Gastroesophageal sphincter (tissue), 3 donors: ENCODE measurements at regions not wholly inside any gene's neighbourhood (a gene's known extent, or its start where the extent isn't known, plus 50 kb on each side); places are given as distances from the start of the nearest gene placed in this dataset.

Experiments
- EP300 ChIP-seq: sonication (generic); formaldehyde crosslinking; IDR thresholded peaks from one replicate; pipeline ENCODE4 v1.6.1; 2017; ENCODE audit warnings: antibody characterized with exemption, mild to moderate bottlenecking
- POLR2A ChIP-seq, 2 donors: fragments of 450-650 bp; IDR thresholded peaks; one replicate each; pipeline ENCODE4 v1.6.1; 2017; ENCODE audit warnings: antibody characterized with exemption in 2 of 2, mild to moderate bottlenecking in 2 of 2, moderate library complexity in 1 of 2
- POLR2AphosphoS5 ChIP-seq: sonication (generic); formaldehyde crosslinking; IDR thresholded peaks from one replicate; pipeline ENCODE4 v1.6.1; 2017; ENCODE audit warnings: antibody characterized with exemption
- TF ChIP-seq, protein P1 (sequence below), 4 experiments: fragments of 200-600 bp in 2 of 4; fragments of 450-650 bp in 2 of 4; sonication (generic) in 1 of 4; IDR thresholded peaks; one replicate each; pipeline ENCODE4 v1.5.1; 2017 to 2019; ENCODE audit warnings: antibody characterized with exemption in 4 of 4, mild to moderate bottlenecking in 2 of 4, moderate library complexity in 2 of 4

DNA sequence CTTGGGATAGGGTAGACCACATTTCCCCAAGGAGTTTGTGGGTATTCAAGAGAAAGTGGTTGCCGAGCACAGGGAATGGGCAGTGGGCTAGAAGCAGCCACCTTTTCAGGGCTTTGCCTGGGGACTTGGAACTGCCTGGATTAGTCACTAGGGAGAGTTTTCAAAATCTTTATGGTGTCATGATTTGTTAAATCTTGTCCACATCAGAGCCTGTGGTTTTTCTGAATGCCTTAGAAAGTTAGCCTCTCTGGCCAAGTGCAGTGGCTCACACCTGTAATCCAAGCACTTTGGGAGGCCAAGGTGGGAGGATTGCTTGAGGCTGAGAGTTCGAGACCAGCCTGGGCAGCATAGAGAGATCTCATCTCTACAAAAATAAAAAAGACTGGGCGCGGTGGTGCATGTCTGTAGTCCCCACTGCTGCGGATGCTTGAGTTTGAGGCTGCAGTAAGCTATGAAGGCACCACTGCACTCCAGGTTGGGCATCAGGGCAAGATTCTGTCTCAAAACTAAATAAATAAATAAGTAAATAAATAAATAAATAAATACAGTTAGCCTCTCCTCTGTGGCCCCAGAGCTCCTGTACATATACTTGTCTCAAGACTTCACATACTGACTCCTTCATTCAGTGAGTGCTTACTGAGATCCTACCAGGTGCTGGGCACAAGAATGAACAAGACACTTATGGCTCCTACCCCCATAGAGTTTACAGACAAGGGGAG, 76.3 kb upstream of the HNF1B start:
- TF ChIP-seq EP300 (no peak), POLR2A (IDR thresholded peaks at IDR 0.05) (no peak), POLR2AphosphoS5 (no peak)
- TF ChIP-seq, protein P1, sequence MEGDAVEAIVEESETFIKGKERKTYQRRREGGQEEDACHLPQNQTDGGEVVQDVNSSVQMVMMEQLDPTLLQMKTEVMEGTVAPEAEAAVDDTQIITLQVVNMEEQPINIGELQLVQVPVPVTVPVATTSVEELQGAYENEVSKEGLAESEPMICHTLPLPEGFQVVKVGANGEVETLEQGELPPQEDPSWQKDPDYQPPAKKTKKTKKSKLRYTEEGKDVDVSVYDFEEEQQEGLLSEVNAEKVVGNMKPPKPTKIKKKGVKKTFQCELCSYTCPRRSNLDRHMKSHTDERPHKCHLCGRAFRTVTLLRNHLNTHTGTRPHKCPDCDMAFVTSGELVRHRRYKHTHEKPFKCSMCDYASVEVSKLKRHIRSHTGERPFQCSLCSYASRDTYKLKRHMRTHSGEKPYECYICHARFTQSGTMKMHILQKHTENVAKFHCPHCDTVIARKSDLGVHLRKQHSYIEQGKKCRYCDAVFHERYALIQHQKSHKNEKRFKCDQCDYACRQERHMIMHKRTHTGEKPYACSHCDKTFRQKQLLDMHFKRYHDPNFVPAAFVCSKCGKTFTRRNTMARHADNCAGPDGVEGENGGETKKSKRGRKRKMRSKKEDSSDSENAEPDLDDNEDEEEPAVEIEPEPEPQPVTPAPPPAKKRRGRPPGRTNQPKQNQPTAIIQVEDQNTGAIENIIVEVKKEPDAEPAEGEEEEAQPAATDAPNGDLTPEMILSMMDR (IDR thresholded peaks at IDR 0.05), result no peak
